GM19240 (cell line): ENCODE measurements at regions not wholly inside any gene's neighbourhood (a gene's known extent, or its start where the extent isn't known, plus 50 kb on each side); places are given as distances from the start of the nearest gene placed in this dataset.

Experiments used
- DNase-seq: peaks from one replicate; pipeline ENCODE4 v3.0.0; 2011; ENCODE audit warnings: low spot score; ENCODE audit not compliant: insufficient read length

- no peak for DNase-seq
Measured at GRCh38 chr3:106018929-106019550, 150.2 kb upstream of the CBLB start.

GRCh38 chr3:106022913-106023312, 154.1 kb upstream of the CBLB start:
- DNase-seq = no peak

- no peak for DNase-seq
Measured at GRCh38 chr3:106025151-106025722, 156.4 kb upstream of the CBLB start.

- no peak for DNase-seq
Measured at GRCh38 chr3:106029954-106030626, 161.3 kb upstream of the CBLB start.

- no peak for DNase-seq
Measured at GRCh38 chr3:106030627-106030963, 161.8 kb upstream of the CBLB start.

- no peak for DNase-seq
Measured at GRCh38 chr3:106032479-106032878, 163.7 kb upstream of the CBLB start.

- no peak for DNase-seq
Measured at GRCh38 chr3:106033654-106034053, 164.8 kb upstream of the CBLB start.

- DNase-seq = no peak
Measured at GRCh38 chr3:106034313-106034712, 165.5 kb upstream of the CBLB start.

GRCh38 chr3:106035619-106036018, 166.8 kb upstream of the CBLB start:
- DNase-seq = no peak

- no peak for DNase-seq
Measured at GRCh38 chr3:106036696-106037095, 167.9 kb upstream of the CBLB start.

GRCh38 chr3:106047221-106047620, 178.4 kb upstream of the CBLB start:
- no peak for DNase-seq

- DNase-seq = no peak
Measured at GRCh38 chr3:106048946-106049481, 180.2 kb upstream of the CBLB start.

- DNase-seq = no peak
Measured at GRCh38 chr3:106049821-106050220, 181.0 kb upstream of the CBLB start.

GRCh38 chr3:106056931-106057330, 188.1 kb upstream of the CBLB start:
- no peak for DNase-seq

GRCh38 chr3:106058475-106058874, 189.7 kb upstream of the CBLB start:
- no peak for DNase-seq

- DNase-seq = no peak
Measured at GRCh38 chr3:106059953-106060517, 191.2 kb upstream of the CBLB start.

- DNase-seq = no peak
Measured at GRCh38 chr3:106063909-106064308, 195.1 kb upstream of the CBLB start.

GRCh38 chr3:106065831-106066230, 197.0 kb upstream of the CBLB start:
- no peak for DNase-seq

- no peak for DNase-seq
Measured at GRCh38 chr3:106067711-106068110, 198.9 kb upstream of the CBLB start.

- no peak for DNase-seq
Measured at GRCh38 chr3:106068381-106068780, 199.6 kb upstream of the CBLB start.

- no peak for DNase-seq
Measured at GRCh38 chr3:106068795-106069194, 200.0 kb upstream of the CBLB start.

- DNase-seq = no peak
Measured at GRCh38 chr3:106070187-106070586, 201.4 kb upstream of the CBLB start.
